HCT116 (cell line): ENCODE measurements at regions not wholly inside any gene's neighbourhood (a gene's known extent, or its start where the extent isn't known, plus 50 kb on each side); places are given as distances from the start of the nearest gene placed in this dataset.

Source experiments
- ATAC-seq: fragments of 200-7000 bp; cut with Tn5 transposase; 2 replicates; pipeline ENCODE4 v1.9.1; 2020; ENCODE audit warnings: mild to moderate bottlenecking, moderate library complexity
- BruUV-seq: library from RNA; stranded (reverse); fragments of 400-500 nt; replicated peaks from 2 replicates; lab custom pipeline; 2021; lab: Mats Ljungman, UMichigan
- CTCF ChIA-PET: fragments of 300-600 bp; sonication (Branson Sonifier 250); formaldehyde crosslinking; loops from one replicate; lab custom pipeline; 2021; ENCODE audit warnings: antibody characterized with exemption; lab: Charles Lee
- POLR2A ChIA-PET: fragments of 300-600, 350-600 bp; sonication (Branson Sonifier 250); formaldehyde crosslinking; loops from one replicate; lab custom pipeline; 2021; ENCODE audit warnings: antibody characterized with exemption; lab: Charles Lee
- RAD21 ChIA-PET, 2 experiments: fragments of 300-600 bp; sonication (Branson Sonifier 250); formaldehyde crosslinking; loops; one replicate each; lab custom pipeline; 2023; ENCODE audit warnings: low total read pairs in 2 of 2; ENCODE audit not compliant: uncharacterized antibody in 2 of 2, unreplicated experiment in 2 of 2, low non-redundant PET in 1 of 2; lab: Charles Lee
- DNase-seq: peaks from one replicate; pipeline ENCODE4 v3.0.0-alpha.2; 2010; ENCODE audit warnings: low read depth, low spot score
- H2AFZ ChIP-seq: fragments of 200-600 bp; shearing (Covaris generic), sonication (generic); 2 replicates; pipeline ENCODE4 v1.6.1; 2017; ENCODE audit warnings: low read depth, mixed run types, mixed read lengths, antibody characterized with exemption, low read length; ENCODE audit not compliant: poor library complexity, severe bottlenecking
- H3K27ac ChIP-seq: 2 replicates; pipeline ENCODE4 v1.5.1; 2012; ENCODE audit warnings: low read depth, low read length
- H3K27me3 ChIP-seq: fragments of 200-600 bp; sonication (generic); 2 replicates; pipeline ENCODE4 v1.6.1; 2016; ENCODE audit warnings: mixed run types, low read length, mixed read lengths; ENCODE audit not compliant: insufficient read depth
- H3K36me3 ChIP-seq, 2 experiments: fragments of 200-500 bp in 1 of 2; fragments of 200-600 bp in 1 of 2; sonication (Bioruptor generic) in 1 of 2; sonication (generic) in 1 of 2; 2 replicates each; pipeline versions ENCODE4 v1.5.1 to v1.6.1; 2014 to 2016; ENCODE audit warnings: low read length in 2 of 2, inconsistent platforms in 1 of 2, mixed read lengths in 1 of 2, mixed run types in 1 of 2; ENCODE audit not compliant: insufficient read depth in 2 of 2, control insufficient read depth in 1 of 2
- H3K4me1 ChIP-seq, 2 experiments: fragments of 200-600 bp in 1 of 2; sonication (generic) in 1 of 2; 2 replicates each; pipeline versions ENCODE4 v1.5.1 to v1.6.1; 2012 to 2017; ENCODE audit warnings: low read length in 2 of 2, inconsistent platforms in 1 of 2, mild to moderate bottlenecking in 1 of 2, mixed read lengths in 1 of 2, mixed run types in 1 of 2, moderate library complexity in 1 of 2; ENCODE audit not compliant: insufficient read depth in 2 of 2, control insufficient read depth in 1 of 2
- H3K4me2 ChIP-seq: fragments of 200-600 bp; sonication (generic); 2 replicates; pipeline ENCODE4 v1.6.1; 2017; ENCODE audit warnings: mixed run types, low read length, mixed read lengths
- H3K4me3 ChIP-seq, 2 experiments: fragments of 200-600 bp in 1 of 2; sonication (generic) in 1 of 2; replicated peaks in 1 of 2; 2 replicates each; pipeline ENCODE4 v1.5.1; 2011 to 2016; ENCODE audit warnings: low read length in 2 of 2, control low read depth in 1 of 2, low read depth in 1 of 2, mild to moderate bottlenecking in 1 of 2, mixed read lengths in 1 of 2, mixed run types in 1 of 2
- H3K79me2 ChIP-seq: fragments of 200-600 bp; sonication (generic); 2 replicates; pipeline ENCODE4 v1.6.1; 2017; ENCODE audit warnings: mild to moderate bottlenecking, mixed run types, low read length, moderate library complexity, mixed read lengths; ENCODE audit not compliant: insufficient read depth
- H3K9ac ChIP-seq: fragments of 200-600 bp; sonication (generic); 2 replicates; pipeline ENCODE4 v1.6.1; 2016; ENCODE audit warnings: low read length, mixed read lengths
- H3K9me2 ChIP-seq: fragments of 200-600 bp; sonication (generic), shearing (Covaris generic); 2 replicates; pipeline ENCODE4 v1.6.1; 2017; ENCODE audit warnings: mixed run types, mild to moderate bottlenecking, moderate library complexity; ENCODE audit not compliant: insufficient read depth
- H3K9me3 ChIP-seq, 2 experiments: fragments of 200-500 bp in 1 of 2; fragments of 200-600 bp in 1 of 2; sonication (Bioruptor generic) in 1 of 2; sonication (generic) in 1 of 2; 2 replicates each; pipeline ENCODE4 v1.6.1; 2014 to 2017; ENCODE audit warnings: low read length in 2 of 2, mixed read lengths in 2 of 2, inconsistent platforms in 1 of 2, low read depth in 1 of 2, mild to moderate bottlenecking in 1 of 2, mixed run types in 1 of 2, moderate library complexity in 1 of 2; ENCODE audit not compliant: control insufficient read depth in 1 of 2, insufficient read depth in 1 of 2
- H4K20me1 ChIP-seq: fragments of 200-600 bp; sonication (generic), shearing (Covaris generic); 2 replicates; pipeline ENCODE4 v1.6.1; 2017; ENCODE audit warnings: mixed run types, mild to moderate bottlenecking, moderate library complexity; ENCODE audit not compliant: insufficient read depth
- CBX3 ChIP-seq: IDR thresholded peaks from 2 replicates; pipeline ENCODE4 v1.6.1; 2012; ENCODE audit warnings: low read depth
- CEBPB ChIP-seq: IDR thresholded peaks from 2 replicates; pipeline ENCODE4 v1.6.1; 2012; ENCODE audit warnings: low read depth
- EGR1 ChIP-seq: IDR thresholded peaks from 2 replicates; pipeline ENCODE4 v1.6.1; 2012; ENCODE audit warnings: low read depth
- ELF1 ChIP-seq: IDR thresholded peaks from 2 replicates; pipeline ENCODE4 v1.6.1; 2012; ENCODE audit warnings: low read depth, borderline replicate concordance
- EZH2 ChIP-seq: fragments of 200-600 bp; sonication (generic); IDR thresholded peaks from 2 replicates; pipeline ENCODE4 v1.6.1; 2017; ENCODE audit warnings: antibody characterized with exemption, mixed run types
- FOSL1 ChIP-seq: IDR thresholded peaks from 2 replicates; pipeline ENCODE4 v1.6.1; 2012; ENCODE audit warnings: low read depth
- MAX ChIP-seq: IDR thresholded peaks from 2 replicates; pipeline ENCODE4 v1.6.1; 2012
- POLR2A ChIP-seq: IDR thresholded peaks from 2 replicates; pipeline ENCODE4 v1.7.0; 2011; ENCODE audit warnings: borderline replicate concordance; ENCODE audit not compliant: insufficient read depth, insufficient read length; ENCODE audit errors: extremely low read depth
- RAD21 ChIP-seq: IDR thresholded peaks from 2 replicates; pipeline ENCODE4 v1.6.1; 2012; ENCODE audit warnings: low read depth, mild to moderate bottlenecking
- SP1 ChIP-seq: IDR thresholded peaks from 2 replicates; pipeline ENCODE4 v1.6.1; 2012; ENCODE audit warnings: low read depth
- SRF ChIP-seq: IDR thresholded peaks from 2 replicates; pipeline ENCODE4 v1.6.1; 2012; ENCODE audit warnings: low read depth
- TCF7L2 ChIP-seq: IDR thresholded peaks from 2 replicates; pipeline ENCODE4 v1.7.0; 2011; ENCODE audit warnings: borderline replicate concordance, inconsistent platforms; ENCODE audit not compliant: insufficient read depth, insufficient read length; ENCODE audit errors: extremely low read depth
- YY1 ChIP-seq: IDR thresholded peaks from 2 replicates; pipeline ENCODE4 v1.6.1; 2011; ENCODE audit warnings: low read length, low read depth, moderate library complexity, mild to moderate bottlenecking; ENCODE audit not compliant: insufficient replicate concordance; ENCODE audit errors: extremely low read depth
- ZBTB33 ChIP-seq: IDR thresholded peaks from 2 replicates; pipeline ENCODE4 v1.6.1; 2011; ENCODE audit warnings: mild to moderate bottlenecking, low read length, moderate library complexity; ENCODE audit not compliant: insufficient replicate concordance; ENCODE audit errors: extremely low read depth
- ZFX ChIP-seq: fragments of 450-650 bp; IDR thresholded peaks from 2 replicates; pipeline ENCODE4 v1.6.1; 2017
- ZNF274 ChIP-seq: fragments of 200-500 bp; sonication (Bioruptor generic); IDR thresholded peaks from 2 replicates; pipeline ENCODE4 v1.6.1; 2014; ENCODE audit warnings: mild to moderate bottlenecking, low read depth, low read length, inconsistent platforms
- intact Hi-C: fragments of 100-400 bp; cut with micrococcal nuclease; formaldehyde crosslinking; loops from 2 replicates; pipeline ENCODE4 v1.10.0; 2022

GRCh38 chr5:51109786-51110410 is 273.4 kb upstream of the ISL1 start:
- Histone ChIP-seq H3K9me2 (no peaks in the 10 kb centered on the region), H3K36me3 (no peaks in the 10 kb centered on the region), H3K27me3 (no peaks in the 10 kb centered on the region), H3K4me1 (no peaks in the 10 kb centered on the region), H4K20me1 (no peaks in the 10 kb centered on the region), H2AFZ (no peak overlapping the region), H3K9me3 (no peaks in the 10 kb centered on the region), H3K9ac (no peak overlapping the region), H3K4me2 (no peak overlapping the region), H3K4me3 (no peak overlapping the region), H3K27ac (no peak overlapping the region), H3K79me2 (no peaks in the 10 kb centered on the region)
- DNase-seq (no peak), ATAC-seq (no peak)
- ChIA-PET RAD21 (no interaction called here), POLR2A (no interaction called here), CTCF (no interaction called here)
- intact Hi-C loops: no loop called here
- TF ChIP-seq CEBPB (no peak), SRF (no peak), SP1 (no peak), EGR1 (no peak), POLR2A (no peak), ZNF274 (no peak), TCF7L2 (no peak), EZH2 (no peak), YY1 (no peak), RAD21 (no peak), ELF1 (no peak), ZFX (no peak)
- BruUV-seq: no TSS peak

GRCh38 chr5:51131266-51131665 is 252.0 kb upstream of the ISL1 start:
- Histone ChIP-seq H3K27ac (no peak overlapping the region), H3K79me2 (no peaks in the 10 kb centered on the region), H3K36me3 (no peaks in the 10 kb centered on the region), H3K9ac (no peak overlapping the region), H3K9me3 (no peaks in the 10 kb centered on the region), H2AFZ (no peak overlapping the region), H3K4me1 (no peaks in the 10 kb centered on the region), H3K4me2 (no peak overlapping the region), H4K20me1 (no peaks in the 10 kb centered on the region), H3K27me3 (no peaks in the 10 kb centered on the region), H3K9me2 (no peaks in the 10 kb centered on the region), H3K4me3 (no peak overlapping the region)
- ChIA-PET CTCF (no interaction called here), POLR2A (no interaction called here), RAD21 (no interaction called here)
- no peak for ATAC-seq
- no peak for DNase-seq
- intact Hi-C loops: no loop called here
- no TSS peak for BruUV-seq
- TF ChIP-seq TCF7L2 (no peak), MAX (no peak), ZNF274 (no peak), ELF1 (no peak), ZBTB33 (no peak), FOSL1 (no peak), EZH2 (no peak), RAD21 (no peak), CBX3 (no peak), SP1 (no peak)
